Mucosa of rectum (tissue), 2 donors: ENCODE measurements at regions not wholly inside any gene's neighbourhood (a gene's known extent, or its start where the extent isn't known, plus 50 kb on each side); places are given as distances from the start of the nearest gene placed in this dataset.

Experiments
- H3K27ac ChIP-seq, 2 donors: one replicate each; pipeline ENCODE4 v1.7.0; 2013; ENCODE audit warnings: inconsistent platforms in 2 of 2, low read depth in 2 of 2, low read length in 2 of 2
- H3K27me3 ChIP-seq, 2 donors: one replicate each; pipeline ENCODE4 v1.7.0; 2013; ENCODE audit warnings: low read length in 2 of 2; ENCODE audit not compliant: control insufficient read depth in 2 of 2, insufficient read depth in 2 of 2
- H3K36me3 ChIP-seq, 2 donors: one replicate each; pipeline ENCODE4 v1.7.0; 2013; ENCODE audit warnings: low read length in 2 of 2; ENCODE audit not compliant: control insufficient read depth in 2 of 2, insufficient read depth in 2 of 2
- H3K4me1 ChIP-seq, 2 donors: one replicate each; pipeline ENCODE4 v1.7.0; 2013; ENCODE audit warnings: low read length in 2 of 2, mild to moderate bottlenecking in 1 of 2; ENCODE audit not compliant: control insufficient read depth in 2 of 2, insufficient read depth in 2 of 2
- H3K4me3 ChIP-seq, 2 donors: one replicate each; pipeline ENCODE4 v1.7.0; 2013; ENCODE audit warnings: low read length in 2 of 2
- H3K9ac ChIP-seq, 2 donors: one replicate each; pipeline ENCODE4 v1.7.0; 2013; ENCODE audit warnings: low read length in 2 of 2, low read depth in 1 of 2, mild to moderate bottlenecking in 1 of 2
- H3K9me3 ChIP-seq, 2 donors: one replicate each; pipeline ENCODE4 v1.7.0; 2013; ENCODE audit warnings: low read length in 2 of 2; ENCODE audit not compliant: control insufficient read depth in 2 of 2
- donor health status: healthy.
- donor health status: Normal muscosa, but diverticular disease.

GRCh38 chr2:19801367-19802080, 100.3 kb downstream of the TTC32 start:
- Histone ChIP-seq H3K27ac (no peak overlapping the region), H3K27me3 (no peaks in the 10 kb centered on the region)

GRCh38 chr2:19800796-19801195, 101.0 kb downstream of the TTC32 start:
- Histone ChIP-seq H3K4me1 (no peaks in the 10 kb centered on the region), H3K27ac (no peak overlapping the region), H3K4me3 (no peak overlapping the region), H3K9ac (no peak overlapping the region), H3K9me3 (no peaks in the 10 kb centered on the region), H3K36me3 (no peaks in the 10 kb centered on the region), H3K27me3 (no peaks in the 10 kb centered on the region)

More at GRCh38 chr2:19801367-19802080, 100.3 kb downstream of the TTC32 start:
- Histone ChIP-seq H3K9ac (no peak overlapping the region), H3K9me3 (no peaks in the 10 kb centered on the region), H3K4me3 (no peak overlapping the region), H3K4me1 (no peaks in the 10 kb centered on the region), H3K36me3 (no peaks in the 10 kb centered on the region)

GRCh38 chr2:19799881-19800780, 101.7 kb downstream of the TTC32 start:
- no peaks in the 10 kb centered on the region for H3K27me3 ChIP-seq
- no peak overlapping the region for H3K4me3 ChIP-seq
- no peaks in the 10 kb centered on the region for H3K4me1 ChIP-seq
- H3K27ac ChIP-seq = no peak overlapping the region
- no peaks in the 10 kb centered on the region for H3K36me3 ChIP-seq
- H3K9ac ChIP-seq = no peak overlapping the region
- no peaks in the 10 kb centered on the region for H3K9me3 ChIP-seq

GRCh38 chr2:19797871-19798270, 103.9 kb downstream of the TTC32 start:
- H3K27me3 ChIP-seq = no peaks in the 10 kb centered on the region
- H3K9ac ChIP-seq = no peak overlapping the region
- H3K27ac ChIP-seq = no peak overlapping the region
- no peaks in the 10 kb centered on the region for H3K4me1 ChIP-seq
- no peaks in the 10 kb centered on the region for H3K36me3 ChIP-seq
- no peaks in the 10 kb centered on the region for H3K9me3 ChIP-seq
- no peak overlapping the region for H3K4me3 ChIP-seq

- no peak overlapping the region for H3K4me3 ChIP-seq
- H3K4me1 ChIP-seq = no peaks in the 10 kb centered on the region
- H3K27me3 ChIP-seq = no peaks in the 10 kb centered on the region
- H3K36me3 ChIP-seq = no peaks in the 10 kb centered on the region
- no peak overlapping the region for H3K27ac ChIP-seq
- H3K9me3 ChIP-seq = no peaks in the 10 kb centered on the region
- no peak overlapping the region for H3K9ac ChIP-seq
Observed at GRCh38 chr2:19797243-19797810, 104.5 kb downstream of the TTC32 start.

GRCh38 chr2:19796035-19796695, 105.6 kb downstream of the TTC32 start:
- no peaks in the 10 kb centered on the region for H3K36me3 ChIP-seq
- no peaks in the 10 kb centered on the region for H3K4me1 ChIP-seq
- no peaks in the 10 kb centered on the region for H3K27me3 ChIP-seq
- H3K9me3 ChIP-seq = no peaks in the 10 kb centered on the region
- no peak overlapping the region for H3K27ac ChIP-seq
- no peak overlapping the region for H3K4me3 ChIP-seq
- no peak overlapping the region for H3K9ac ChIP-seq

GRCh38 chr2:19793132-19793750, 108.5 kb downstream of the TTC32 start:
- Histone ChIP-seq H3K36me3 (no peaks in the 10 kb centered on the region), H3K4me3 (no peak overlapping the region), H3K4me1 (no peaks in the 10 kb centered on the region), H3K27ac (no peak overlapping the region), H3K27me3 (no peaks in the 10 kb centered on the region), H3K9me3 (no peaks in the 10 kb centered on the region), H3K9ac (no peak overlapping the region)

- Histone ChIP-seq H3K36me3 (no peaks in the 10 kb centered on the region), H3K9ac (no peak overlapping the region), H3K27me3 (no peaks in the 10 kb centered on the region), H3K27ac (no peak overlapping the region), H3K9me3 (no peaks in the 10 kb centered on the region), H3K4me3 (no peak overlapping the region), H3K4me1 (no peaks in the 10 kb centered on the region)
Observed at GRCh38 chr2:19790291-19790690, 111.5 kb downstream of the TTC32 start.

- Histone ChIP-seq H3K9me3 (no peaks in the 10 kb centered on the region), H3K27ac (no peak overlapping the region), H3K4me3 (no peak overlapping the region), H3K9ac (no peak overlapping the region), H3K4me1 (no peaks in the 10 kb centered on the region), H3K36me3 (no peaks in the 10 kb centered on the region), H3K27me3 (no peaks in the 10 kb centered on the region)
Observed at GRCh38 chr2:19787134-19787533, 114.6 kb downstream of the TTC32 start.
